ENCODE measurements at regions not wholly inside any gene's neighbourhood (a gene's known extent, or its start where the extent isn't known, plus 50 kb on each side); places are given as distances from the start of the nearest gene placed in this dataset.

DNA sequence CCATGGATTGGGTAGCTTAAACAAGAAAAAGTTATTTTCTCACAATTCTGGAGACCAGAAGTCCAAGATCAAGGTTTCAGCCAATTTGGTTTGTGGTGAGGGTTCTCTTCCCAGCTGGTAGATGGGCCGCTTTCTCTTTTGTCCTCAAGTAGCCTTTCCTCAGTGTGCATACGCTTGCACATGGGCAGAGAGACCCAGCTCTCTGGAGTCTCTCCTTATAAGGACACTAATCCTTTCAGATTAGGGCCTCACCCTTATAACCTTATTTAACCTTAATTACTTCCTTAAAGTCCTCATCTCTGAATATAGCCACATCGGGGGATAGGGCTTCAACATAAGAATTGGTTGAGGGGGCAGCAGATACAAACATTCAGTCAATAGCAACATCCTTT, 68.4 kb upstream of the NLK start:
- DNase-seq, result no peak

DNA sequence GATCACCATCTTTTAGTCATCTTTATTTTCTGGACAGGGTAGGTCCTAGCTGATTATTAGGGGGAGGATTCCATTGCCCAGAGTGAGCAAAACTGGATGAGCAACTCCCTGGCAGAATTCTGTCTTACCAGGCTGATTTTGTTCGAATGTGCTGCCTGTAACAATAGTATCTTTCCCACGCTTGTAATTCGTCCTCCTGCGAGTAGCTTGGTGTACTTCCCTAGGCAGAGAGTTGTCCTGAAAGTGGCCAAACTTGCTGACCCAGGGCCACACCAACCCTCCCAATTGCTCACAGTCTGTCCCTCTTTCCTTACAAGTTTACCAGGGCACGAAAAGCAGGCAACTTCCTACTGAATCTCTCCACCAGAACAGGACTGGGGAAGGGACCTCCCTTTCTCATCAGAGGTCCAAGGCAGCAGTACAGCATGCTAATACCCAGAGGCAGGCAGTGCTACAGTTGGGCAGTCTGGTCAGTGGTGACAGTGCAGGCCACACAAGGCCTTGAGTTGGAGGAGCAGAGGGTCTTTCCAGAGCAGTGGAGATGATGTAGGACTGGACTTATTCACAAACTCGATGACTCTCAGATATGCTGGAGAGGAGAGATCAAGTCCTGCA, 67.8 kb upstream of the NLK start:
- DNase-seq, result no peak

DNA sequence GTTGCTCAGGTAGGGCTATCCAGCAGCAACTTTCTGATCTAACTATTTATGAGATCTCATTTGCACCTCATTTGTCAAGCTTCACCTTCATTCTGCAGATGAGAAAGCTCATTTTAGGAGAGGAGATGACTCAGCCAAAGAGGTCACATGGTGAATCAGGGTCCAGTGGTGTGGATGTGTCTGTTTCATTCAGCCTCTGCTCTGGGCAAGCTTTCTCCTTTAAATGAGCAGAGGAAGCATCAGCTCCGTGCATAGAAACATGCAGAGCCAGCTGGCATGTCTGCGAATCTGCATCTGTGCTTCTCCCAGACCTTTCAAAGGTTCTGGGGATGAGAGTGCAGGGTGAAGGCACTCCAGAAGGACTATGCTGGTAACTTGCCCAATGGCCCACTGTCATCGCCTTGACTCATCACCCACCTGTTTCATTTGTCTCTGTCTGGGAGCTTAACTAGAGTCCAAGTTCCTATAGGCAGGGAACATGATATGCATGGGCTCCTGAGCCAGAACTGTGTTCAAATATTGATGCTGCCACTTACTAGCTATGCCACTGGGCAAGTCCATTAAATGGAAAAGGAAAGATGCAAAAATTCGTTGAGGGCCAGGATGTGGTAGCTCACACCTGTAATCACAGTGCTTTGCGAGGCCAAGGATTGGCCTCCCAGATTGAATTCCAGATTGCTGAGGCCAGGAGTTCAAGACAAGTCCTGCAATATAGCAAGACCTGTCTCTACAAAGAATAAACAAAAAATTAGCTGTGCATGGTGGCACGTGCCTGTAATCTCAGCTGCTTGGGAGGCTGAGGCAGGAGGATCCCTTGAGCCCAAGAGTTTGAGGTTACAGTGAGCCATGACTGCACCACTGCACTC, 67.1 kb upstream of the NLK start:
- DNase-seq, result no peak

DNA sequence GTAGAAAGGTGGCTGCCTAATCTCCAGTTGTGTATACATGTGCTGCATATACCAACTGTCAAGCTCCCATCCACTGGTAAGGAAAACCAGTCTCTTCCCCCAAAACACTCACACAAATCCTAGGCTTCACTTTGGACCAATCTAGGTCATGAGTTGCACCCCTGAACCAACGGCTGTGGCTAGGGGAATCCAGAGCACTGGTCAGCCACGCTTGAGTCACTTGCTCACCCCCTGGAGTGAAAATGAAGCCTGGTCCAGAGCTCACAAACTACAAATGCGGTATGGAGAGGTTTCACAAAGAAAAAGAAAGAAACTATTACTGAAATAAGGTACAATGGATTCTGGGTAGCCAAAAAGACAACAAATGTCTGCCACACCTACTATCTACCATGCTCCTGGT, 66.1 kb upstream of the NLK start:
- no peak for DNase-seq

DNA sequence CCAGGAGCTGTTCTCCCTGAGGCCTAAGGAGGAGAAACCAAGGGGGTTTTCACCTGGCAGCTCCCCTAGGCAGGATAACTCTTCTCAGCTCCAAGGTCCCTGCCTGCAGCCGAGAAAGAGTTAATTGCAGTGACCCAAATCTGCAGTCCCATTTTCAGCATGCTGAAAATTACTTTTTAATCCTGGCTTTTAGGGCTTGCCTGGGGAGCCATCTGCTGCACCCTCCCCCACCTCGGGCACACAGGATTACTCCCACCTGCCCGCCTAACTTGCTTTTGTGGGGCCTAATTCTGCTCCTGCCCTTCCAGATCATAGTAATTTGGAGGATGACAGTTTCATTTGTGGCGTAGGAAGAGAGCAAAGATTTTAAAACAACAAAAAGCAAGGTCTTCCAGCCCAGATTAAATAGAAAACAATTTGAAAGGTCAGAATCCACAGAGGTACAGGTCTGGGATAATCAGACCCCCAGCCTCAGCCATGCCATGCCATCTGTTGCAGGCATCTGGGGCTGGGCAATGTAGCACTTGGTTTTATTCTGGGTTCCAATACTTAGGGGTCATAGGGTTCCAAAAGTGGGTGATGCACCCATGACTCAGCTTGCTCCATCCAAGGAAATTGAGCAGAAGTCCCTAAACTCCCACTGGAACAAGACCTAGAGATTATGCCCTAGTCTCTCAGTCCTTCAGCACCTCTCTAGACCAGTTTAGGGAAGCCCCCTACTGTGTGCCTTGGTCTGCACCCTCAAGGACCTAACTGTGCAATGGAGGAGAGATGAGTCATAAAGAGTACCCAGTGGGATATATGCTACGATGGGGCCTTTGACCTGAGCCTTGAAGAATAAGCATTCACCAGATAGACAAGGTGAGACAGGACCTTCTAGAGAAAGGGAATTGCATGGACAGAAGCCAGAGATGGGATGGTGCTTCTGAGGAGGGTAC, 64.5 kb upstream of the NLK start:
- DNase-seq, result no peak

DNA sequence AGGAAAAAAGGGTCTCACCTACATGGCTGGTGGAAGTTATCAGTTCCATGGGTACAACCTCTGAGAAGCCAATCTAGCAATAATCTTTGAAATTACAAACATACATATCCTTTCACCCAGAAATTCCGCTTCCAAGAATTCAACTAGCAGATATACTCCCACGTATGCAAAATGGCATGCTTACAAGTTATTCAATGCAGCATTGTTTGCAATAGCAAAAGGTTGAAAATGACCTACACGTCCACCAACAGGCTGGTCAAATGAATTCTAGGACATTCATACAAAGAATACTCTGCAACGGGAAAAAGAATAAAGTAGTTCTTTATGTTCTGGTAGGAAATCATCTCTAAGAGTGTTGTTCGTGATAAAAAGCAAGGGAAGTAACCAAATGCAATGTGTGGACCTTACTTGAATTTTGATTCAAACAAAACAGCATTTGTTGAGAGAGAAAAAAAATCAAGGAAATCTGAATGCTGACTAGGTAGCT, 63.7 kb upstream of the NLK start:
- no peak for DNase-seq

DNA sequence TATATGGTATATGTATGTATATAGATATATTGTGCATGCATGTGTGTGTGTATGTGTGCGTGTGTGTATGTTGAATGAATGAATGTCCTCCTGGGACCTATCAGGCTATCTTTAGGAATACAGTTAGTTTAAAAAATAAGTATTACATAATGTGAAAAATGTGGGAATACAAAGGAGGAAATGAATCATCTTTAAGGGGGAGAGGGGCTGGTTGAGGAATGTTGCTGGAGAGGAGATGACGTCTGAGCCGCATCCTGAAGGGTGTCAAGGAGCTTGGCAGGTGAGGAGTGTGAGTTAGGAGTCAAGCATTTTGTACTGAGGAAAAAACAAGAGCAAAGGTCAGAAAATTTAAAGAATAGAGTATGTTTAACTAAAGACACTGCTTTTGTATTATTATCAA, 62.4 kb upstream of the NLK start:
- DNase-seq, result no peak

DNA sequence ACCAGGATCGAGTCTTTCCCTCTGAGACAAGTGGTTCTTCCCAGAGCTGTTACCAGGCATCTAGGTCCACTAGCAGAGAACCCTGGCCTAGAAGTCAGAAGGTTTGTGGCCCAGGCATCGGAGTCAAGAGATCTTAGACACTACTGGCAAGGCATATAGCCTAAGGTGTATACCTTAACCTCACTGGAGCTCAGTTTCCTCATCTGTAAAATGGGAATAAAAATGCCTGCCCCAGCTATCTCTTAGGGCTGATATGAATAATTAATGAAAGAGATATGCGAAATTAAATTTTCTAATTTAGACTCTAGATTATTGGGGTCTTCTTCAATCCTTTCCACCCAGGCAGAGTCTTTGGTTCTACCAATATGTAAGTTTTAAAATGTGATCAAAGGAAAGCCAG, 60.5 kb upstream of the NLK start:
- no peak for DNase-seq

DNA sequence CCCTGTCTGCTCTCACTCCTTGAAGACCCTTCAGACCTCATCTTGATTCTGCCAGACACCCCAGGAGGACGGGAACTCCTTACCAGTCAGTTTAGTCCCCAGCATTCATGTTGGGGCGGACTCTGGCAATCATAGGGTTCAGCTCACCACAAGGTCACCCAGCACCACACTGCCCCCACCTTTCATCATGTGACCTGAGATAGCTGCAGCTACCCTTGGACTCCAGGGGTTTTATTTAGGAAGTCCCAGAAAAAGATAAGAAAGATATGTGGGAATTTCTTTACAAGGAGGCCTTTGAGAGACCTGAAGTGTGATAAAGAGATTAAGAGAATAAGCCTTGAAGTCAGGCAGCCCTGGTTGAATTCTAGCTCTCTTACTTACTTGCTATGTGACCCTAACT, 59.8 kb upstream of the NLK start:
- DNase-seq, result no peak

DNA sequence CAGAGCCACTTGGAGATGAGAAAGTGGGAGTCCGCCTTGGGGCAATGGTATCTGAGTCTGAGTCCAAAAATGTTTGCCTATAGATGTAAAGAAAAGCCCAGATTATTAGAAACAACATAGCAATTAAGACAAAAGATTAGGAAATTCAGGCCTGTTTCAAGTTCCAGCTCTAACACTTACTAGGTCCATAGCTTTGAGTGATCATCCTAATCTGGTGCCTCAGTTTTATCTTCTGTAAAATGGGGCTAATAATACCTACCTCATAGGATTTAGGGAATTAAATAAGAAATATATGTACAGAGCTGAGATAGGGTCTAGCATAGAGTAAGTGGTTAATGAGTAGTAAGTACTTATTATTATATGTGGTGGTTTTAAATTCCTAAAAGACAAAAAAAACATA, 58.6 kb upstream of the NLK start:
- DNase-seq, result no peak

DNA sequence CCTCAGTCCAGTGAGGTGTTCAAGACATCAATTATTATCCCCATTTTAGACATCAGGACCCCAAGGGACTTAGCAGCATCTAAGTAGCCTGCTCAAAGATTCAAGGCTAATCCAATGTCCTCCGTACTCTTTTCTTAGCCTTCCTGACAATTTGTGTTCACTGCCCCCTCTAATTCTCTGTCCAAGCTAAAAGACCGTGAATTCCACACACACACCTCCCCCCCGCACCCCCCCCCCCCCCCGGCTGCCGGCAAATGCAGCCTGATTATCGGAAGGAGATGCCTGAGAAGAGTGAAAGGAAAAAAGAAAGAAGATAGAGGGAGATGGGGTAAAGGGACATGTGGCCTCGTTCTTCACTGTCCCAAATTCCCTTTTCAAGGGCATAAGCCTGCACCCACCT, 58.1 kb upstream of the NLK start:
- no peak for DNase-seq

DNA sequence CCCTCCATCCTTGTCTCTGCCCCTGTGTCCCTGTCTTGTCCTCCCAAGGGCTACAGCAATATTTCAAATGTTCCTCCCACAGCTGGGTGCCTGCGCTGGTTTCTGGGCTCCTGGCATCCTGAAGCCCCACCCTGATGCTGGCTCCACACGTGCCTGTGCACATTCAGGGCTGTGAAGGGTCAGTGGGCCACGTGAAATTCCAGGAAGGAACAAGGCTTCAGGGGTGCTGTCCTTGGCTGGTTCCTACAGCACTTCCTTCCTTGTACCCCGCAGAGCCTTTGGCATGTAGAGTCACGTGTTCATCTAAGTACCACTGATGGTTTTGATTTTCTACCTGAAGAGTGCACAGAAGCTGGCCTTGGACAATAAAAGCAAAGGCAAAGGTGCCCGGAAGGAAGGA, 57.7 kb upstream of the NLK start:
- no peak for DNase-seq

DNA sequence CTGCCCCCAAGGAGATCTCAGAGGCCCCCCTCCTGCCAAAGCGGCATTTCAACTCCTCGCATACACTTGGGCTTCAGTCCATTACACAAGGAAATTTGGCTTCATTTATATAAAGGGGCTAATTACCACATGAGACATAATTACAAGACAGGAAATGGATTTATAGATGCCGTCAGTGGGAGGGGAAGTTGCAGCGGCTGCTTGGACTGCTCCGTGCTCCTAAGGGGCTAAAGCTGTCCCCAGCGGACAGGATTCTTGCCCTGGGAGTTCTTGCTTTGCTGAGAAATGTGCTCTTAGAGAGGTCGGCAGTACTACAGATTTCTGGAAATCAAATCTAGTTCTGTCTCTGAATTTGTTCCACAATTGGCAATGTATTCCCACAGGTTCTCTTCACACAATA, 57.2 kb upstream of the NLK start:
- DNase-seq, result no peak

DNA sequence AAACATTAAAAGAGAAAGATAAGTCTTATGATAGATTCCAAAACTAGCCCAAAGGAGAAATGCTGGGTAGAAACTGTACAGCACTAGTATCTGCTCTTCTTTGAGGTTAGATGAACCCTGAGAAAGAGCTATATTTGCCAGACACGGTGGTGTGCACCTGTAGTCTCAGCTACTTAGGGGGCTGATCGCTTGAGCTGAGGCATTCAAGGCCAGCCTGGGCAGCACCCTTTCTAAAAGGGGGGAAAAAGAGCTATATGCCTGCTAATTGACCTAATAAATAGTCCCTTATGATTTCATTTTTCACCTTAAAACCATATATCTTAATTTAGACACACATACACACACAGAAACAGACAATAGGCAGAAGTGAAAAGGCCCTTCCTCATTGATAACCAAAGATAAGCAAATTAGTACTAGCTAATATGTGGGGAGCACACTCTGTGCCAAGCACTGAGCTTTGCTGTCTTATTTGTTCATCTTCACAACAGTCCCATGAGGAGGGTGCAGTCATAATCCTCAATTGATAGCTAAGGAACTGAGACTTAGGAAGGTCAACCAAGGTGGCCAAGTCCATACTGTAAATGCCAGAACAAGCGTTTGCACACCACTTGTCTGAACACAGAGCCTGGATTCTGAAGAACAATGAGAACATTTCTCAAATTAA, 56.6 kb upstream of the NLK start:
- DNase-seq, result no peak

DNA sequence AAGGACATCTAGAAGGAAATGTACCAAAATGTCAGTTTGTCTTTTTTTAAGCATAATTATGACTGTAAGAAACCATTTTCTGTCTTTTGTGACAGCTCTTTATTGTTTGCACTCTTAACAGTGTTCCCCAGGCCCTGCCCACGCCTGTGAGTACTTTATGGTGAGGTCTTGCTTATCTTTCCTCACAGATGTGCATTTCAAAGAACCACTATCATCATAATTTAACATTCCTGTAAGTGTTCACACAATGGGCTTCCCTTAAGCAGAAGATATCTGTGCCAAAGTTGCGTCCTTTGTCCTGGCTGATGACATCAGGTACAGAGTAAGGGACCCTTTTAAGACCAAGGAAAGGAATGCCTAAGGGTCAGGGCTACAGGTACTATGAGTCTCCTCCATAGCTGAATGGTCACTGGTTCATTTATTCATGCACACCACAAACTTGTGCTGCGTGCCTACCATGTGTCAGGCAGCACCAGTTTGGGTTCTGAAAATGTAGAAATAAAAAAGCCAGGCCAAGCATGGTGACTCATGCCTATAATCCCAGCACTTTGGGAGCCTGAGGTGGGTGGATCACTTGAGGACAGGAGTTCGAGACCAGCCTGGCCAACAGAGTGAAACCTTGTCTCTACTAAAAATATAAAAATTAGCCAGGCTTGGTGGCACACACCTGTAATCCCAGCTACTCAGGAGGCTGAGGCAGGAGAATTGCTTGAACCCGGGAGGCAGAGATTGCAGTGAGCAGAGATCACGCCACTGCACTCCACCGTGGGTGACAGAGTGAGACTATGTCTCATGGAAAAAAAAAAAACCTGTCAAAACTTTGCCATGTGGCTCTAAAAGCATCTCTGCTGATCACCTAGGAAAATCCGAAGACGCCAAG, 55.4 kb upstream of the NLK start:
- DNase-seq, result no peak

DNA sequence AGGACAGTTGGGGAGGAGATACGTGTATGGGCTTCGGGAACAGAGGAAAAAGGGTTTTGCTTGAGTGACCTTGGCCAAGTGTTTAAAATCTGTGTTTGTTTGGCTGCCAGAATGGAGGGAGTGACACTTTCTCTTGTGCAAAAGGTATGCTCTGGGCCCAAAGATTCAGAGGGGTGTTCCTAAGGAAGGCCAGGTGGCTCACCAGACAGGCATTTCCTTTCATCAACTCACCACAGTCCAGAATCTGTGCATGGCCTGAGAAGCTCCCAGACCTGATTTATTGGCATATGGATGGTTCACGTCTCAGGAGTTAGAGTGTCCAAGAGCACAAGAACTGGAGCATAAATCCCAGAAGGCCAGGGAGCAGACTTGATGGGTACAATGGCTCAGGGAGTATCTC, 53.4 kb upstream of the NLK start:
- DNase-seq, result no peak

DNA sequence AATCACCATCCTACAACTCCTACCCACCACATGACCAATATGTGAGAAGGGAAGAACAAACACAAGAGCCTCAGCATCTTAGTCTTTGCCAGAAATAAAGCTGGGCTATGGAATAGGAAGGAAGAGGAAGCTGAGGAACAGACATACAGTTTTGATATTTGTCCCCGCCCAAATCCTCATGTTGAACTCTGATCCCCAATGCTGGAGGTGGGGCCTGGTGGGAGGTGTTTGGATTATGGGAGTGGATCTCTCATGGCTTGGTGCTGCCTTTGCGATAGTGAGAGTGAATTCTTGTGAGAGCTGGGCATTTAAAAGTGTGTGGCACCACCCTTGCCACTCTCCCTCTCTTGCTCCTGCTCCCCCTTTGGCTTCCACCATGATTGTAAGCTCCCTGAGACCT, 52.4 kb upstream of the NLK start:
- no peak for DNase-seq

DNA sequence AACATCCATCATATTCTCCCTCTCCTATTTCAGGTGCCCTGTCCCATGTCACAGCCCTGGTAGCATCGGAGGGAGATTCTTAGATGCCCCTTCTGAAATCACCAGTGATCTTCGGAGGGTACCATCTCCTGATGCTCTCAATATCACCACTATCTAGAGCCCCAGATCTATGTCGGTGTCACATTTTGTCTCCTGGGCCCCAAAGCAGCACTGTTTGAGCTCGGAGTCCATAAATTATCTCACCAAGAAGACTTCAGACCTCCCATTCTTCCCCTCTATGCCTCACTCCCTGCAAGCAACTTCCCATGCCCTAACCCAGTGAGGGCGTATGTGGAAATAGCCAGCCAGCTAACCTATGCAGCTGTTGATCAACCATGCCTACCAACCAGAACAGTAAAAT, 51.5 kb upstream of the NLK start:
- no peak for DNase-seq

DNA sequence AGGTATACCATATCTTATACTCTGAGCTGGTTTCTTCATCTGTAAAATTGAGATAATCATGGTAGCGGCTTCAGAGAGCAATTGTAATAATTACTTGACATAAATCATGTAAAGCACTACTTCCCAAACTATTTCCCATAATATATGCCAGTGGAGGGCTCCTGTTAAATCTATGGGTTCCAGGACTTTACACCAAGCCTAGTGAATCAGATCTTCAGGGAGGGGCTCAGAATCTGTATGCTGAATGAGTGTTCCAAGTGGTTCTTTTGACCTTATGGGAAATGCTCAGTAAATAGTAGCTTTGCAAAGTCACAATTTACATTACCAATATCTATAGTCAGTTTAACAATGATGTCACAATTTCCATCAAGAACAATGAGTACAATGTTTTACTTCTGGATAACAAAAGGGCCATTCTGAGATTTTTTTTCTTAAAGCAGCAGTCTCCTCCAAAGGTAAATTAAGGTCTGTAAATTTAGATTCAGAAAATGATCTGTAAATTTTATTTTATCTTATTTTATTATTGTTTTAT, 50.9 kb upstream of the NLK start:
- DNase-seq, result no peak
